G401.6 (cell line): ENCODE measurements at regions not wholly inside any gene's neighbourhood (a gene's known extent, or its start where the extent isn't known, plus 50 kb on each side); places are given as distances from the start of the nearest gene placed in this dataset.
"Not testable (repeated sequence)": the region's sequence is repeated elsewhere in the genome, so short reads cannot be mapped to it uniquely, and the experiment has no call there.

Source experiments
- FAIRE-seq: peaks from 2 replicates; lab custom pipeline; 2012; peaks lifted over from hg19 to GRCh38; lab: Jason Lieb, UNC

GRCh38 chr2:8489751-8490150 lies 192.1 kb upstream of the ID2 start:
- FAIRE-seq, result no peak

- FAIRE-seq, result no peak
These were observed 191.6 kb upstream of the ID2 start for GRCh38 chr2:8490166-8490721.

DNA sequence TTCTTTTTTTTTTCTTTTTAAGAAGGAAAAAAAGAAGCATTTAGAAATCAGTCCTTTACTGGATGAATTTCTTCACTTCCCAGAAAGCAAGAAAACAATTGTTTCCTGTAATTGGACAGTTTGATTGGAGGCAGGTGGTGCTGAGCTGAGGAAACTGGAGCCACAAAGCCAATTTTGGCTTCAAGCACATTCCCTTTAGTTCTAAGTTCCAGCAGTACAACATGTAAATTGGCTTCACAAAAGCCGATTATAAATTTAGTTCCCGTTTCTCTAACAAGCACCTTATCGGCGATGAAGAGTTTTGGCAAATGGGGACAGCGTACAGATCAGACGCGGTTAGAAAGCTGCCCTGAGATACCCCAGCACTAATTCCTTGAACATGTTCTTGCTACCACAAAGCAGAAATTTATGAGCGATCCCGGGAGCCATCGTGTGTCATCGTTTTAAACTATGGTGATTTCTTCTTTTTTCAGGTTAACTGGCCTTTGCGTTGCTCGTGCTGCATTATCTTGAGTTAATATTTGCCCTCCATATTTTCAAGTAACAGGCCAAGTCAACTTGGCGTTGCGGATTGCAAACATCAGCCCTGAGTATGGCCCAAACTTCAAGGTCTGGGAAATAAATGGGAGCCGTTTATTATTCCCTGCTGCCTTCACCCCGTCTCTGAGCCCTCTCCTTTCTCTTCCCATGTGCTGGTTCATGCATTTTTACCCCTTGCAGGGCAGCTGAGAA lies 190.4 kb upstream of the ID2 start:
- no peak for FAIRE-seq

GRCh38 chr2:8494151-8494550 lies 187.7 kb upstream of the ID2 start:
- FAIRE-seq, result no peak

DNA sequence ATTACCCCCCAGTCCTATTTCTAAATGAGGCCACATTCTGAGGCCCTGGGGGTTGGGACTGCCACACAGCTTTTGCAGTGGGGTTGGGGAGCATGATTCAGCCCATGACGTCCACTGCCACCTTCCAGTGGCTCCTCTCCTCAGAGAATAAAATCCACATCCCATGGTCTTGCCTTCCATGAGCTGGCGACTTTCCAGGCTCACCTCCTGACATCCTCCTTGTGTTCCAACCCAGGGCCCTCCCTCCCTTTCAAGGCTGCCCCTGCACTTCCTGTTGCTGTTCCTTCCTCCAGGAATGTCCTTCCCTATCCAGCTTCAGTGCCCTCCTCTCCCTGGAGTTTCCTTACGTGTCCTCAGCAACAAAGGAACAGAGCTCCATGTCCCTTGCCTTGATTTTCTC lies 187.3 kb upstream of the ID2 start:
- FAIRE-seq, result no peak

GRCh38 chr2:8495189-8495989 lies 186.5 kb upstream of the ID2 start:
- FAIRE-seq, result no peak

- no peak for FAIRE-seq
These were observed 185.8 kb upstream of the ID2 start for GRCh38 chr2:8496079-8496478.

DNA sequence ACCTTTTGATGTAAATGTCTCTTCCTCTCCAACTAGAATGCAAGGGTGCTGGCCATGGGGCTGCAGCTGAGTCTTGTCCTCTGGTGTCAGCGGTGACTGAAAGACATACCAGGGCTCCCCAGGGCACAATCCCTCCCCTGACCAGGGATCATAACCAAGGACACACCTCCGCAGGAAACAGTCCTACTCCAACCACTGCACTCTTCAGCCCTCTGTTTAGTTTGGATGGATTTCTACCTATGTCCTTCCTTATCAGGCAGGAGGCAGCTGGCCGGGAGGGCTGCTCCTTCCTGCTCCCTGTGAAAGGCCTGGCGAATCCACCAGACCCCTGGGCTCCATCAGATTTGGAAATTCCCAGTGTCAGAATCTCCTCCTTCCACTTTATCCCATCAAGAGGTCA lies 185.2 kb upstream of the ID2 start:
- FAIRE-seq, result no peak

DNA sequence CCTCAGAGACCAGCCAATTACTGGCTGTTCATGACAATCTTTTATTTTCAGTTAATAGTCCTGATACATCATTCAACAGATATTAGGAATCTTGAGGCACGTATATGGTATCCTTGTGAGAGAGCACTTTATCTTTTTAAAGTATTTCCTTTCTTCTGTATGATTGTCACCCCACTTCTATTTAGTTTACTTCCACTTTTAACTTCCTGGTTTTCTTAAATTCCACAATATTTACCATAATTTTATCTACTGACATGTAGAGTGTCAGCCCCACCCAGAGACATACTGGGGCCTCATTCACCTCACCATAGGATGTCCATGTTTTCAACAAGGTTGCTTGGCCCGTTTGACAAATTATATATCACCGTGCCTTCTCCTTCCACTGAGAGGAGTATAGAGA lies 182.9 kb upstream of the ID2 start:
- no peak for FAIRE-seq

GRCh38 chr2:8500124-8501054 lies 181.5 kb upstream of the ID2 start:
- no peak for FAIRE-seq

- no peak for FAIRE-seq
These were observed 180.7 kb upstream of the ID2 start for GRCh38 chr2:8501061-8501720.

- FAIRE-seq, result no peak
These were observed 179.5 kb upstream of the ID2 start for GRCh38 chr2:8502316-8502715.

DNA sequence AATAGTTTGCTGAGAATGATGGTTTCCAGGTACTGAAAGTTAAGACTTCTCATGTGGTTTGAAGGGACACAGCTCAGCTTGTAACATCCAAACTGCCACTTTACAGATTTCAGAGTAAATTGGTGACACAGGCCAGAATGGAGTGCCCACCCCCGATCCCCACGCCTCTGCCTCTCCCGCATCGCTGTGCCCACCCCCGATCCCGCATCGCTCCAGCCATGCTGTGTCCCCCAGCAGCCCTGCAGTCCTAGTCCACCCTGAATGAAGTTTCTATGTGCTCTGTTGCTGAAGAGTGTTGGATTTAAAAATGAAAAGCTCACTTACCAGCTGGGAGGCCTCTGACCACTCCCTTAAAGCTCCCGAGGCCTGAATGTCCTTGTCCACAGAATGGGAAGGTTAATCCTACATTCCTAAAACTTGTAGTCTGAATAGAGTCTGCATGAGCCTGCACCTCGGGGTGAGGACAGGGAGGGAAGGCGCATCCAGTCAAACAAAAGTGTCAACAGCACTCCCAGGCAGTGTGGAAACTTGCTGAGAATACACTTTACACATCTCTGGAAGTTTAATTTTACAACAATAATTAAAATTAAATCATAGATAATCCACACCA lies 176.4 kb upstream of the ID2 start:
- no peak for FAIRE-seq

DNA sequence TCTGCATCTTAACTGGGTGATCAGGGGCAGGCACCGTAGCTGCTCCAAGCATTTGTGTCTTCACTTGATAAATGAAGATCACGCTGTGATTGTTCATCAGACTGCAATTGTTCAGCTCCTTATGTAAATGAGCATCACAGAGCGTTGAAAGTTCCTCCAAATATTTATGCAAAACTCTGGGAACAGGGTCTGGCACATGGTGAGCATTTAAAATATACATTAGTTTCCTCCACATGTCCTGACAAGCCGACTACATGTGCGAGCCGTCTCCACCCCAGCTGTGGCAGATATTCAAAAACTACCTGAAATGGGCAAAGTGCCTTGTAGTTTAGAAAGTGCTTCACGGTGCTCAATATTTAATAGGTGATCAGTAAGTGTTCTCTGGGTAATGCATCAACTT lies 175.1 kb upstream of the ID2 start:
- FAIRE-seq, result no peak

- FAIRE-seq, result no peak
These were observed 173.1 kb upstream of the ID2 start for GRCh38 chr2:8508766-8509165.

DNA sequence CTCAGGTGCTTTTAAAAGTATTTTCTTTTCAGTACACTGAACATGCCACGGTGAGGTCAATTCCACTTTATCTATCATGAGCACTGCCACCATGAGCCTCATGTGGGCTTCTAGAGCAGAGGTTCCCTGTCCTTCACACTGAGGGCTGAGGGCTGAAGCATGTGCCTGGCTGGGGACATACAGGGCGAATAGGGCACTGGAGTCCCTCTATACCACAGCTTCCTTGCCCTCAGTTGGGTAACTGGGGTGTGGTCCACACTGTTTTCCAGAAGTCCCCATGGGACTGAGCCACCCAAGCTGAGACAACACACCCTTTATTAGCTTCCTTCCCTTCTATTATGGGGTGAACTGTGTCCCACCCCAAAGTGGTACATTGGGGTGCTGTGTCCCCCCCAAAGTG lies 172.2 kb upstream of the ID2 start:
- no peak for FAIRE-seq

- FAIRE-seq, result not testable (repeated sequence)
These were observed 171.8 kb upstream of the ID2 start for GRCh38 chr2:8510055-8510454.

GRCh38 chr2:8510519-8510918 lies 171.3 kb upstream of the ID2 start:
- FAIRE-seq, result no peak

DNA sequence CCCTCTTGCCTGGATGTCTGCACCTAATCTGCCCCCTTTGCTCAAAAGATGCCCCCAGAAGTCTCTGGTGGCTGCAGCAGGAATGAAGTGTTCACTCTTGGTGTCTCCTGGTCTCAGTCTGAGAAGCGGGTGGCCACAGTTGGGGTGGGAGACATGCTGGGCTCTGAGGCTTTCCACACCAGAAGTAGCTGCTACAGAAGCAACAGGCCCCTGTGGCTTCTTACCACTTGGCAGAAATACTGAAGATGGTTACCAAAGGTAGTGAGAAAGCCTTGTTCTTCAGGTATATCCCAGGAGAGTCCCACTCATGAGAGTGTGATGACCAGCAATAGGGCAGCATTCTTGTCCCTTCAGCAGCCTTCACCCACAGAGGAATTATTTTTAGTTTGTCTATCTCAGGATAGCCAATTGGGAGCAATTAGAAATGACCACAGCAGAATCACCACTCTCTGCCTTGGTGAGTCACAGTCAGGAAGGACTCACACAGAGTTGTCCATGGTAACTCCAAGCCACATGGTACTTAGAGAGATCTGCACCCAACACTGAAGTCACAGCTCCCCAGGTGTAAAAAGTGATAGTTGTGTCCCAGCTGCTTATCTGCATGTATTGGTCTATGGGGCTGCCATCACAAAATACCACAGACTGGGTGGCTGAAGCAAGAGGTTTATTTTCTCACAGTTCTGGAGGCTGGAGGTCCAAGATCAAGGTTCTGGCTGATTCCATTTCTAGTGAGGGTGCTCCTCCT lies 169.8 kb upstream of the ID2 start:
- no peak for FAIRE-seq

- FAIRE-seq, result no peak
These were observed 168.1 kb upstream of the ID2 start for GRCh38 chr2:8513601-8514273.
